BE2C (cell line): ENCODE measurements at regions not wholly inside any gene's neighbourhood (a gene's known extent, or its start where the extent isn't known, plus 50 kb on each side); places are given as distances from the start of the nearest gene placed in this dataset.

ENCODE experiments used
- DNase-seq: peaks from one replicate; pipeline ENCODE4 v3.0.0-alpha.2; 2020
- H3K27me3 ChIP-seq: fragments of 250-450 bp; sonication (Bioruptor Pico); 2 replicates; pipeline ENCODE4 v1.5.1; 2020; ENCODE audit warnings: mild to moderate bottlenecking
- H3K36me3 ChIP-seq: fragments of 250-450 bp; sonication (Bioruptor Pico); 2 replicates; pipeline ENCODE4 v1.5.1; 2020; ENCODE audit warnings: mild to moderate bottlenecking
- H3K4me1 ChIP-seq: fragments of 250-450 bp; sonication (Bioruptor Pico); 2 replicates; pipeline ENCODE4 v1.5.1; 2020
- H3K4me3 ChIP-seq: 2 replicates; pipeline ENCODE4 v1.5.1; 2011; ENCODE audit warnings: low read depth, low read length
- H3K9me3 ChIP-seq: fragments of 250-450 bp; sonication (Bioruptor Pico); 2 replicates; pipeline ENCODE4 v1.5.1; 2020
- TF ChIP-seq, protein P1 (sequence below): IDR thresholded peaks from 2 replicates; pipeline ENCODE4 v1.5.1; 2012; ENCODE audit warnings: mild to moderate bottlenecking, low read depth, low read length

DNA sequence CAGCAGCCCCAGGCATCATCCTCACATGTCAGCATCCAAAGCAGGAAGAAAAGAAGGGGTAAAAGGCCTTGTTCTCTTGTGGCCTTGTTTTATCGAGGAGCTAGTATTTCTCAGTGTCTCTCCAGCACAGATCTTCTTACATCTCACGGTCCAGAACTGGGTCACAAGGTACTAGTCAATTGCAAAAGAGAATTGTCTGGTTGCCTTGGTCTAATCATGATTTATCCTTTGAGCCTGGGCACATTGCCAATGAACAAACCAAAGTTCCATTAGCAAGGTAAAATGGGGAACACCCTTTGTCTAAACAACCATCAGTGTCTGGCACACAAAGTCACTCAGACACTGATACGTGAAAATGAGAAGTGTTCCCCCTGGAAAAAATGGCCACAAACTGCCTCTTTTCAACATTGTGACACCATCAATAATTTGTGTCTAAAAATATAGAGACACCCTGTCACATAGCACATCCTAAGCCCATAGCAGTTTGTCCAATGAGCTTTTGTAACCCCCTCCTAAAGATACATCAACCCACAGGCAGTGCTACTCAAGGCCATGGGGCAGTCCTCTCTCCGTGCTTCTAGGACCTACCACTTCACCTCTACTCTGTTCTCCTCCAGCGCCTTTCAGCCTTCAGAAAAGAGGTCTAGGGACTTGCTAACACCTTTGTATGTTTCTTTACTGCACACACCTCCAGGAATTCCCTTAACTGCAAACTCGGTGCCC, 534.4 kb downstream of the MID1IP1 start:
- DNase-seq = peak; percentile 23
- TF ChIP-seq, protein P1, sequence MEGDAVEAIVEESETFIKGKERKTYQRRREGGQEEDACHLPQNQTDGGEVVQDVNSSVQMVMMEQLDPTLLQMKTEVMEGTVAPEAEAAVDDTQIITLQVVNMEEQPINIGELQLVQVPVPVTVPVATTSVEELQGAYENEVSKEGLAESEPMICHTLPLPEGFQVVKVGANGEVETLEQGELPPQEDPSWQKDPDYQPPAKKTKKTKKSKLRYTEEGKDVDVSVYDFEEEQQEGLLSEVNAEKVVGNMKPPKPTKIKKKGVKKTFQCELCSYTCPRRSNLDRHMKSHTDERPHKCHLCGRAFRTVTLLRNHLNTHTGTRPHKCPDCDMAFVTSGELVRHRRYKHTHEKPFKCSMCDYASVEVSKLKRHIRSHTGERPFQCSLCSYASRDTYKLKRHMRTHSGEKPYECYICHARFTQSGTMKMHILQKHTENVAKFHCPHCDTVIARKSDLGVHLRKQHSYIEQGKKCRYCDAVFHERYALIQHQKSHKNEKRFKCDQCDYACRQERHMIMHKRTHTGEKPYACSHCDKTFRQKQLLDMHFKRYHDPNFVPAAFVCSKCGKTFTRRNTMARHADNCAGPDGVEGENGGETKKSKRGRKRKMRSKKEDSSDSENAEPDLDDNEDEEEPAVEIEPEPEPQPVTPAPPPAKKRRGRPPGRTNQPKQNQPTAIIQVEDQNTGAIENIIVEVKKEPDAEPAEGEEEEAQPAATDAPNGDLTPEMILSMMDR = no peak
- Histone ChIP-seq H3K27me3 (no peaks in the 10 kb centered on the region), H3K4me1 (peaks cover 12% of the 10 kb centered on the region; the same call in 1 of the 2 replicates), H3K4me3 (no peak overlapping the region), H3K36me3 (no peaks in the 10 kb centered on the region), H3K9me3 (no peaks in the 10 kb centered on the region)

DNA sequence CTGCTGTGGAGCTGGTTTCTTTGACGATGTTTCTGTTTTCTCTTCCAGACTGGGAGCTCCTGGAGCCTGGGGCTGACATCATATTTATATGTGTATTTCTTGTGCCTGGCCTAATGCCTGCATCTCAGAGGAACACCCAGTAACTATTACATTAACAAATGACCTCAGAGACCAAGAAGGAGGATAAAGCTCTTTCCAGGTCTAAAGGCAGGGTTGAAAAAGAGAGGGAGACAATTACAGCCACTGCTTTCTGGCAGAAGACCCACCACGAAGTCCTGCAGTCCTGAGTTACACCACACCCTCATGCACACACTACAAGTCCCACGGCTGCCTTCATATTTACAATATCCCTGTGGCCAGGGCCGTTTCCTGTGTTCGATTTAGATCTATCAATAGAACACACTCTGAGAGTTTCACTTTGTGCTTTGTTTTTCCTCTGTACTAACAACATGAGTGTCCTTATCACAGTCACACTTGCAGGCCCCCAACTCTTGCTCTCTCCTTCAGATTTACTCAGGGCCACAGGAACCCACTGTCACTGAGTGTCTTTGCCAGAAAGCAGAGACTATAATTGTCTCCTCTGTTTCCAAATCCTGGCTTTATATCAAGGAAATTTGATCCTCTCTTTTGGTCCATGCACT, 535.5 kb downstream of the MID1IP1 start:
- H3K27me3 ChIP-seq = no peaks in the 10 kb centered on the region
- TF ChIP-seq, protein P1 = no peak
- H3K36me3 ChIP-seq = no peaks in the 10 kb centered on the region
- H3K4me1 ChIP-seq = peaks cover 12% of the 10 kb centered on the region; the same call in 1 of the 2 replicates
- DNase-seq = no peak
- no peak overlapping the region for H3K4me3 ChIP-seq
- no peaks in the 10 kb centered on the region for H3K9me3 ChIP-seq

DNA sequence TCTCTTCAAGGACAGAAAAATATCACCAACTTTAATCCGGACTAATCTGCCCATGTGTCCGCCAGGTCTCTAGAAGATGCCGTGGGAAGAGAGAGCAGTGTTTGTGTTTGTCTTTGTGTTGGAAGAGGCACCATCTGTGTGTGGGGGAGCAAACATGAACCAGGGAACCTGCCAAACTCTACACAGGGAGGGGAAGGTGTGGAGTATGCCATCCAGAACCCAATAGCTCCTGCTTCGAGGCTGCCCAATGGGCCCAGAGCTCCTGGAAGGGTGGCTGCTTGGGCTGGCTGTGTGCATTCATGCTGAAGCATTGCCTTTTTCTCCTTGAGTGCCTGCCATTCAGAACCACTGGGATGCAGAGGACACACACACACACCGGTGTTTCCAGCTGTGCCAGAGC, 536.2 kb downstream of the MID1IP1 start:
- no peak for DNase-seq
- TF ChIP-seq, protein P1 = no peak

DNA sequence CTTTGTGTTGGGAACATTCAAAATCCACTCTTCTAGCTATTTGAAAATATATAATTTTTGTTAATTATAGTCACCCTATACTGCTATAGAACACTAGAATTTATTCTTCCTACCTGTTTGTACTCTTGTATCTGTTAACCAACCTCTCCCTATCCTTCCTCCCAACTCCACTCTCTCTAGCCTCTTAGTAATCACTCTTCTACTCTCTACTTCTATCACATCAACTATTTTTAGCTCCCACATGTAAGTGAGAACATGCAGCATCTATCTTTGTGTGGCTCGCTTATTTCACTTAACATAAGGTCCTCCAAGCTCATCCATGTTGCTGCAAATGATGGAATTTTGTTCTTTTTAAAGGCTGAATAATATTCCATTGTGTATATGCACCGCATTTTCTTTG, 537.3 kb downstream of the MID1IP1 start:
- H3K4me1 ChIP-seq = peaks cover 12% of the 10 kb centered on the region; the same call in 1 of the 2 replicates
- TF ChIP-seq, protein P1 = no peak
- H3K9me3 ChIP-seq = no peaks in the 10 kb centered on the region
- DNase-seq = no peak
- no peaks in the 10 kb centered on the region for H3K27me3 ChIP-seq
- H3K4me3 ChIP-seq = no peak overlapping the region
- H3K36me3 ChIP-seq = no peaks in the 10 kb centered on the region

More for the DNA sequence above, 536.2 kb downstream of the MID1IP1 start:
- H3K4me3 ChIP-seq = no peak overlapping the region
- H3K36me3 ChIP-seq = no peaks in the 10 kb centered on the region
- H3K27me3 ChIP-seq = no peaks in the 10 kb centered on the region
- H3K4me1 ChIP-seq = peaks cover 12% of the 10 kb centered on the region; the same call in 1 of the 2 replicates
- H3K9me3 ChIP-seq = no peaks in the 10 kb centered on the region

DNA sequence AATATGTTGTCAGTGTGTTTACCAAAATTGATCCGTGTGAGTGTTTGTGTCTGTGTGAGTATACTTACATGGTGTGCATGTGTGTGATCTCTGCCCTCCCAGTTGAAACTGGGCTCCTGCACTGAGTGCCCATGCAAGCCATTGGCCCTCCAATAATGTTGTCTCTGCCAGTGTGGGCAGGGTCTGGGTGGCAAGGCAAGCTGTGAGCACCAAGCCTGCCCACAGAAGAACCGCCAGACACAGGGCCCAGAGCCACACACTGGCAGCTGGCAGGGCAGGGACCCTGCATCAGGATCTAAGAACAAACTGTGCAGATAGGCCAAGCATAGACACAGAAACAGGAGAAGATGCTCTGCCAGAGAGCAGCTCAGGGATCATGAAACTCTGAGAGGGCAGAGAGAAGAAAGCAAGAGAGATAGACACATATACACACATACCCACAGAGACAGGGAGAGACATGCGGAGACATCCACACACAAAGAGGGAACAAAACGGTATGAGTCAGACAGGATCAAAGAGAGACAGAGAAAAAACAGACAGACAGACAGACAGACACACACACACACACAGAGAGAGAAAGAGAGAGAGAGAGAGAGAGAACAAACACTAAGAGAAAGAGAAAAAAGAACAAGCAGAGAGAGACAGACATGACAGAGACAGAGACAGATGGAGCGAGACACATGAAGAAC, 555.0 kb downstream of the MID1IP1 start:
- H3K27me3 ChIP-seq = no peaks in the 10 kb centered on the region
- TF ChIP-seq, protein P1 = no peak
- no peak for DNase-seq
- H3K4me1 ChIP-seq = no peaks in the 10 kb centered on the region
- no peaks in the 10 kb centered on the region for H3K36me3 ChIP-seq
- H3K4me3 ChIP-seq = no peak overlapping the region
- H3K9me3 ChIP-seq = no peaks in the 10 kb centered on the region
